B cell (primary cell): ENCODE measurements at regions not wholly inside any gene's neighbourhood (a gene's known extent, or its start where the extent isn't known, plus 50 kb on each side); places are given as distances from the start of the nearest gene placed in this dataset.

Source experiments
- ATAC-seq: fragments of 200-7000 bp; cut with Tn5 transposase; one replicate; pipeline ENCODE4 v1.10.0; 2021; ENCODE audit warnings: low read depth, mild to moderate bottlenecking, moderate number of reproducible peaks, moderate library complexity
- CTCF ChIA-PET: fragments of 350-600 bp; sonication (Branson Sonifier 250); formaldehyde crosslinking; loops from one replicate; lab custom pipeline; 2021; ENCODE audit warnings: antibody characterized with exemption, inconsistent platforms; lab: Charles Lee
- POLR2A ChIA-PET: fragments of 350-600 bp; sonication (Branson Sonifier 250); formaldehyde crosslinking; loops from one replicate; lab custom pipeline; 2021; ENCODE audit warnings: antibody characterized with exemption; lab: Charles Lee
- DNase-seq: peaks from one replicate; pipeline ENCODE4 v3.0.0; 2013
- H2AFZ ChIP-seq: 2 replicates; pipeline ENCODE4 v1.6.1; 2012; ENCODE audit warnings: mild to moderate bottlenecking, low read depth, low read length; ENCODE audit not compliant: insufficient read depth, poor library complexity, severe bottlenecking
- H3K27ac ChIP-seq, 2 donors: 1 replicate in 1 of 2; 2 replicates in 1 of 2; pipeline ENCODE4 v1.5.1; 2012 to 2013; ENCODE audit warnings: low read length in 2 of 2, mild to moderate bottlenecking in 2 of 2, moderate library complexity in 1 of 2
- H3K27me3 ChIP-seq, 4 experiments: fragments of 200-600 bp in 1 of 4; sonication (generic) in 1 of 4; replicated peaks in 1 of 4; 1 replicate in 2 of 4; 2 replicates in 2 of 4; pipeline versions ENCODE4 v1.6.1 to v1.7.0; 2013 to 2016; ENCODE audit warnings: low read length in 3 of 4, mild to moderate bottlenecking in 2 of 4, mixed read lengths in 1 of 4, moderate library complexity in 1 of 4; ENCODE audit not compliant: insufficient read depth in 4 of 4, control insufficient read depth in 3 of 4; ENCODE audit errors: control extremely low read depth in 1 of 4
- H3K36me3 ChIP-seq, 2 experiments: replicated peaks in 1 of 2; 1 replicate in 1 of 2; 2 replicates in 1 of 2; pipeline versions ENCODE4 v1.6.1 to v1.7.1; 2013; ENCODE audit warnings: low read length in 1 of 2; ENCODE audit not compliant: insufficient read depth in 2 of 2, control insufficient read depth in 1 of 2; ENCODE audit errors: control extremely low read depth in 1 of 2, extremely low read depth in 1 of 2
- H3K4me1 ChIP-seq, 2 donors: fragments of 200-600 bp in 1 of 2; sonication (generic) in 1 of 2; 1 replicate in 1 of 2; 2 replicates in 1 of 2; pipeline versions ENCODE4 v1.5.1 to v1.6.1; 2013 to 2017; ENCODE audit warnings: low read length in 2 of 2; ENCODE audit not compliant: control insufficient read depth in 2 of 2, insufficient read depth in 2 of 2
- H3K4me2 ChIP-seq: replicated peaks from 2 replicates; pipeline ENCODE3; 2012; ENCODE audit warnings: mild to moderate bottlenecking, low read depth, low read length; ENCODE audit not compliant: poor library complexity, severe bottlenecking
- H3K4me3 ChIP-seq, 5 experiments: fragments of 200-600 bp in 1 of 5; sonication (generic) in 1 of 5; 1 replicate in 3 of 5; 2 replicates in 2 of 5; pipeline versions ENCODE4 v1.5.1 to v1.7.0; 2011 to 2016; ENCODE audit warnings: low read length in 4 of 5, mild to moderate bottlenecking in 4 of 5, low read depth in 2 of 5, control low read depth in 1 of 5, moderate library complexity in 1 of 5; ENCODE audit not compliant: insufficient read depth in 1 of 5; ENCODE audit errors: control extremely low read depth in 1 of 5, extremely low read depth in 1 of 5
- H3K79me2 ChIP-seq: fragments of 200-600 bp; sonication (generic); one replicate; pipeline ENCODE4 v1.6.0; 2016; ENCODE audit warnings: low read length; ENCODE audit not compliant: control insufficient read depth, insufficient read depth
- H3K9ac ChIP-seq: fragments of 200-600 bp; sonication (generic); 2 replicates; pipeline ENCODE4 v1.6.1; 2017; ENCODE audit warnings: mild to moderate bottlenecking, low read length, moderate library complexity
- H3K9me3 ChIP-seq, 3 donors: one replicate each; pipeline versions ENCODE4 v1.6.1 to v1.7.1; 2013; ENCODE audit warnings: low read length in 2 of 3; ENCODE audit not compliant: control insufficient read depth in 2 of 3, insufficient read depth in 1 of 3; ENCODE audit errors: control extremely low read depth in 1 of 3
- H4K20me1 ChIP-seq: 2 replicates; pipeline ENCODE4 v1.6.0; 2012; ENCODE audit warnings: mild to moderate bottlenecking, low read length; ENCODE audit not compliant: insufficient read depth, control insufficient read depth, poor library complexity, severe bottlenecking
- H3K27ac Mint-ChIP-seq: one replicate; pipeline ENCODE4 v1.8.0; 2021; ENCODE audit warnings: mixed read lengths
- H3K27me3 Mint-ChIP-seq: one replicate; pipeline ENCODE4 v1.8.0; 2021; ENCODE audit warnings: mixed read lengths
- H3K4me1 Mint-ChIP-seq: one replicate; pipeline ENCODE4 v1.8.0; 2021; ENCODE audit warnings: mixed read lengths
- H3K4me3 Mint-ChIP-seq: one replicate; pipeline ENCODE4 v1.8.0; 2021; ENCODE audit warnings: mixed read lengths
- H3K9me3 Mint-ChIP-seq: one replicate; pipeline ENCODE4 v1.8.0; 2022; ENCODE audit warnings: mixed read lengths; ENCODE audit not compliant: insufficient read depth
- EZH2 ChIP-seq: IDR thresholded peaks from 2 replicates; pipeline ENCODE4 v1.6.1; 2012; ENCODE audit warnings: borderline replicate concordance, low read depth, mild to moderate bottlenecking, moderate library complexity, low read length; ENCODE audit not compliant: insufficient read depth, poor library complexity, severe bottlenecking
- WGBS: methylation state at CpG from one replicate; pipeline ENCODE4 v1.1.5; 2013; ENCODE audit warnings: missing lambda C conversion rate; ENCODE audit not compliant: insufficient coverage; 5-methylcytosine and 5-hydroxymethylcytosine counted together
- intact Hi-C: fragments of 100-400 bp; cut with micrococcal nuclease; formaldehyde crosslinking; loops from one replicate; pipeline ENCODE4 v1.10.0; 2022
- TF ChIP-seq, protein P1 (sequence below): fragments of 200-600 bp; IDR thresholded peaks from one replicate; pipeline ENCODE4 v1.8.0; 2022; ENCODE audit warnings: antibody characterized with exemption, mild to moderate bottlenecking

DNA sequence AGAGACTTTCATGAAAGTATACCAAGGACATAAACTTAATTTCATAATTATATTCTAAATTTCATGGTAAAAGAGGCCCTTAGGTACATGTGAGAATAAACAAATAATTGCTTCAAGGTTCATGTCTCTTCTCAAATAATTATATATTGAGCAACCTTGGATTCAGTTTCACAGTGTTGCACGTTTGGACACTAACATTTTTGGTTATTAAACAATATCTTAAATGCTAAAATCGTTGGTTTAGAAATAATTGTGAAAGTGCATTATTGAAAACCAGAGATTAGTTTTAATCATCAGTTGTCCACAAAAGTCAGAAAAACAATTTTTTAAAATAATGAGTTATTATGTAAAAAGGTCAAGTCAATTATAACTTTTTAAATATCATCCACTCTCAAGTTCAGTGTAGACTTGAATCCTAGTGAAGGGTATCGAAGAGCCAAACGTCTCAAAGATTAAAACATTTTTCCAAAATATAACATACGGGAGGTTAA, 227.1 kb upstream of the DEFB112 start:
- Histone ChIP-seq H3K4me2 (no peak overlapping the region), H2AFZ (no peak overlapping the region), H3K4me1 (no peaks in the 10 kb centered on the region), H3K4me3 (no peak overlapping the region), H3K27ac (no peak overlapping the region), H3K36me3 (no peaks in the 10 kb centered on the region), H3K27me3 (no peaks in the 10 kb centered on the region), H3K9me3 (no peaks in the 10 kb centered on the region), H3K79me2 (no peaks in the 10 kb centered on the region), H3K9ac (no peak overlapping the region), H4K20me1 (no peaks in the 10 kb centered on the region)
- intact Hi-C loops, result no loop called here
- Mint-ChIP-seq H3K4me1 (no peaks in the 10 kb centered on the region), H3K4me3 (no peak overlapping the region), H3K9me3 (peaks cover 10% of the 10 kb centered on the region), H3K27ac (no peak overlapping the region), H3K27me3 (no peaks in the 10 kb centered on the region)
- TF ChIP-seq, protein P1, sequence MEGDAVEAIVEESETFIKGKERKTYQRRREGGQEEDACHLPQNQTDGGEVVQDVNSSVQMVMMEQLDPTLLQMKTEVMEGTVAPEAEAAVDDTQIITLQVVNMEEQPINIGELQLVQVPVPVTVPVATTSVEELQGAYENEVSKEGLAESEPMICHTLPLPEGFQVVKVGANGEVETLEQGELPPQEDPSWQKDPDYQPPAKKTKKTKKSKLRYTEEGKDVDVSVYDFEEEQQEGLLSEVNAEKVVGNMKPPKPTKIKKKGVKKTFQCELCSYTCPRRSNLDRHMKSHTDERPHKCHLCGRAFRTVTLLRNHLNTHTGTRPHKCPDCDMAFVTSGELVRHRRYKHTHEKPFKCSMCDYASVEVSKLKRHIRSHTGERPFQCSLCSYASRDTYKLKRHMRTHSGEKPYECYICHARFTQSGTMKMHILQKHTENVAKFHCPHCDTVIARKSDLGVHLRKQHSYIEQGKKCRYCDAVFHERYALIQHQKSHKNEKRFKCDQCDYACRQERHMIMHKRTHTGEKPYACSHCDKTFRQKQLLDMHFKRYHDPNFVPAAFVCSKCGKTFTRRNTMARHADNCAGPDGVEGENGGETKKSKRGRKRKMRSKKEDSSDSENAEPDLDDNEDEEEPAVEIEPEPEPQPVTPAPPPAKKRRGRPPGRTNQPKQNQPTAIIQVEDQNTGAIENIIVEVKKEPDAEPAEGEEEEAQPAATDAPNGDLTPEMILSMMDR, result no peak
- no peak for TF ChIP-seq EZH2
- no CpG with 5 or more reads among the region's 5 CpGs for WGBS
- DNase-seq (no peak), ATAC-seq (no peak)
- ChIA-PET CTCF (no interaction called here), POLR2A (no interaction called here)

DNA sequence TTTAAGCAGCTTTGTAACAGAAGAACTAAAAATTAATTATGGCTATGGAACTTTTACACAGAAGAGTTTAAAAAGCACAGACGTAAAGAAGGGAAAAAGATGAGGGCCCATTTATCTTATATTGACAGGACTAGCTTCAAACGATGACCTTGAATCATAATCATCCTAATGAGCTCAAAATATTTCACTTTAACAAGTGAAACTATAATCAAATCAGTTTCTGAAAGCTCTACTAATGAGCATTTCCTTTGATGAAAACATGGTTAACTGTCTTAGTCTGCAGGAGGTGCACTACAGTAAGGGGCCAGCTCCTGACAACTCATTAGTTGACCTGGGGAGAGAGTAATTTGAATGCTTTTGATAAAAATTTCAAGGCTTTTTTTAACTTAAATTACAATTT, 228.0 kb upstream of the DEFB112 start:
- Histone ChIP-seq H3K4me3 (no peak overlapping the region), H3K27me3 (no peaks in the 10 kb centered on the region), H3K79me2 (no peaks in the 10 kb centered on the region), H3K27ac (no peak overlapping the region), H3K9me3 (no peaks in the 10 kb centered on the region), H3K36me3 (no peaks in the 10 kb centered on the region), H4K20me1 (no peaks in the 10 kb centered on the region), H3K4me2 (no peak overlapping the region), H2AFZ (no peak overlapping the region), H3K4me1 (no peaks in the 10 kb centered on the region), H3K9ac (no peak overlapping the region)
- Mint-ChIP-seq H3K27me3 (no peaks in the 10 kb centered on the region), H3K9me3 (peaks cover 10% of the 10 kb centered on the region), H3K4me1 (no peaks in the 10 kb centered on the region), H3K4me3 (no peak overlapping the region), H3K27ac (no peak overlapping the region)
- ChIA-PET POLR2A (no interaction called here), CTCF (no interaction called here)
- TF ChIP-seq EZH2, result no peak
- TF ChIP-seq, protein P1, result no peak
- DNase-seq (no peak), ATAC-seq (no peak)
- intact Hi-C loops, result no loop called here
- WGBS, result no CpG with 5 or more reads among the region's 2 CpGs
